TTC549 (cell line): ENCODE measurements at regions not wholly inside any gene's neighbourhood (a gene's known extent, or its start where the extent isn't known, plus 50 kb on each side); places are given as distances from the start of the nearest gene placed in this dataset.

Source experiments
- FAIRE-seq: peaks from 2 replicates; lab custom pipeline; 2012; peaks lifted over from hg19 to GRCh38; lab: Jason Lieb, UNC

GRCh38 chrX:109843963-109844751 is 111.1 kb upstream of the ACSL4 start:
- no peak for FAIRE-seq

GRCh38 chrX:109844986-109845385 is 111.9 kb upstream of the ACSL4 start:
- no peak for FAIRE-seq

DNA sequence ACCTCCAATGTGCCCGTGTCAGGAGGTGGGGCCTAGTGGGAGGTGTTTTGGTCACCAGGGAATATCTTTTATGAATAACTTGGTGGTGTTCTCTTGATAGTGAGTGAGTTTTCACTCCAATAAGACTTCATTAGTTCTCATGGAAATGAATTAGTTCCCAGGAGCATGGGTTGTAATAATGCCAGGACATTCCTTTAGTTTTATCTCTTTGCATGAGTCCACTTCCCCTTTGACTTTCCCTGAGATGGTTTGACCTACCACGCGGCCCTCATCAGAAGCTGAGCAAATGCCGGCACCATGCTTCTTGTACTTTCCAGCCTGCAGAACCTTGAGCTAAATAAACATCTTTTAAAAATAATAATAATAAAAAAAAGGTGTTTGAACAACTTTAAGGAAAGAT is 112.9 kb upstream of the ACSL4 start:
- no peak for FAIRE-seq

- no peak for FAIRE-seq
Observed at GRCh38 chrX:109847257-109848187, 114.5 kb upstream of the ACSL4 start.

DNA sequence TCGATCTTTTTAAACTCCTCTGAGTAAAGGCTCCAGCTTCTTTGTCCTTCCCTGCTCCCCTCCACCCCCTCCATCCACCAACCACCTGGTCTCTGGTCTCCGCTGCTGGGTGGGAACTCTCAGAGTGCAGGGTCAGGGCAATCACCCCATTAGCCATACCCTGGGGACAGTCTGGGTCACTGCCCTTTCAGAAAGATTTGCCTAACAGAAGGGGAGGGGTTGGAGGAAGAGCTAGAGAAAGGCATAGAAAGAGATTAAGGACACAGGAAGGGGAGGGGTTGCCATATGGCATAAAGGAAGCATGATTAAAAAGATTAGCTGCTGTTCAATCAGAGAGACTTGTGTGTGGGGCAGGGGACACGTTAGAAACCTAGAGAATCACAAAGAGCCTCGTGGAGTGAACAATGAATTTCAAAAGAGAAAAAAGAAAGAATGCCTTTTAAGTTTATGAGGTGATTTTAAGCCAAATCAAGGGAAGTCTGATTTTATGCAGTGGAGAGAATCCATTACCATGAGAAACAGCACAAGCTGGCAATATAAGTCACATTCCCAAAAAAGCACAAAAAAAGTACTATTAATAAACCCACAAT is 115.5 kb upstream of the ACSL4 start:
- no peak for FAIRE-seq

DNA sequence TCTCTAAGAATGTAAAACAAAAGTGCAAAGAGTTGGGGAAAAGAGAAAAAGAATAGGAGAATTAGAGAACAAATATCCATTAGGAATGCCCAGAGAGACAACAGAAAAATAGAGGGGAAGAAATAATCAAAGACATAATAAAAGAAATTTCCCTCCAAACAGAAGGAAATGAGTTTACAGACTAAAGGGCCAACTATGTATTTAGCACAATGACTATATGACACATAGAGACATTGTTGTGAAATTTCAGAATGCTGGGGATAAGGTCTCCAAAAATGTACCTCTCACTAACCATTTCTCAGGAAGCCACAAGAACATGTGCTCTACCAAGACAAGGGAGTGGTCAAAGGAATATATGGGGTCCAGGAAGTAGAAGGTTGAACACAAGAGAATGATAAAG is 121.0 kb upstream of the ACSL4 start:
- FAIRE-seq: no peak

DNA sequence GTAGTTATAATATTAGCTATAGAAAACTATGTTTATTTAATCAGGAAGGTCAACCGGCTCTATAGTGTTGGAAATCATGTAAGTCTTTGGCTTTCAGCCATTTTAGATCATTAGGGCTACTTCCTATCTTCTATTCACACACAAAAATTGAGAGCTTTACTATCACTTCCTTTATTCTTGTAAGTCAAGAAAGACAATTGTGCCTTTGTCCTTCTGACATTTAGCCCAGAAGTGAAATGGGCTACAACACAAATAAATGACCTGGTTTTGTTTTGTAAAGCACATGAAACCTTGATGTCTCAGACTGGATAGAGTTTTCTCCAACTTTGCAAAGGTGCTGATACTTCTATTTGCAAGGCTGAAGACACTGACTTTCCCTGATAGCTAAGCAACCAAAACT is 122.4 kb upstream of the ACSL4 start:
- FAIRE-seq: no peak

DNA sequence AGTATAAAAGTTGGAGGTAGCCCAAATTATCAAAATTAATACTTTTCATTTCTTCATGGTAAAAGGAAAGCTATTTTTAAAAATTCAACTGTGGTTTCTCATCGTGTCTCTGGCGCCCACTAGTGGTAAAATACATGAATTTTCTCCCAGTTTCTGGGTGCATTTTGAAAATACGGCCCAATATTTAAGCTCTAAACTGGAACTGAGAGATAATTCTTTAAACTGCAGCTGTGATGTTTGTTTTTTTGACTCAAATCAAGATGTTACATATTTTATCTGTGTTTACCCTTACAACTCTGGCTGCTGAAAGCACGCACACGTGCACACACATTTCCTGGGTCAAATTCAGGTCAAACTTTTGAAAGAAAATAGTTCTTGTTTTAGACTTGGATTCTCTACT is 123.9 kb upstream of the ACSL4 start:
- FAIRE-seq: no peak

DNA sequence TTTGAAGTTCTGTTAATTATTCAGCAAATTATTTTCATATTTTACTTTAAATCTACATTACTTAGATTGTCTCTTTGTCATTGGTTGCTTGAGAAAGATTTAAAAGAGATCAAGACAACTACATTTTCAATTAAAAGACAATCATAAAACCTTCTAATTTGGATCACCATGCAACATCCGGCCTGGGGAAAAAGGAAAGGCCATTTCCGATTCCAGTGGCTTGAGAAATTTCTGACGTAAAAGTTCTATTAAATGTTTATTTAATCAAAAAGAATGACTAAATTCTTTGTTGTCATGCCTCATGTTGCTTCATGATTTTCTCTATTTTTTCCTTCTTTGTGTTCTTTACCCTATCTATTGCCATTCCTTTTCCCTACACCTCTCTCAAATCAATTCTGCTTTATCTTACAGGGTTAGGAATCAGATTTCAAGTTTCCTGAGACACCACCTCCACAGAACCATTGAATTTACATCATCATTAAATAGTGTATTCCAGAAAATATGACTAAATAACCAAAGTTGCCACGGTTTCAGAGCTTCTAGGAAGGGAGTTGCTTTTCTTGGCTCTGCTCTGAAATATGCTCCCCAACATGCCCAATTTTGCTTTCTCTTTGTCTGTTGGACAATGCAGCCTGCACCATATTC is 124.6 kb upstream of the ACSL4 start:
- FAIRE-seq: no peak

DNA sequence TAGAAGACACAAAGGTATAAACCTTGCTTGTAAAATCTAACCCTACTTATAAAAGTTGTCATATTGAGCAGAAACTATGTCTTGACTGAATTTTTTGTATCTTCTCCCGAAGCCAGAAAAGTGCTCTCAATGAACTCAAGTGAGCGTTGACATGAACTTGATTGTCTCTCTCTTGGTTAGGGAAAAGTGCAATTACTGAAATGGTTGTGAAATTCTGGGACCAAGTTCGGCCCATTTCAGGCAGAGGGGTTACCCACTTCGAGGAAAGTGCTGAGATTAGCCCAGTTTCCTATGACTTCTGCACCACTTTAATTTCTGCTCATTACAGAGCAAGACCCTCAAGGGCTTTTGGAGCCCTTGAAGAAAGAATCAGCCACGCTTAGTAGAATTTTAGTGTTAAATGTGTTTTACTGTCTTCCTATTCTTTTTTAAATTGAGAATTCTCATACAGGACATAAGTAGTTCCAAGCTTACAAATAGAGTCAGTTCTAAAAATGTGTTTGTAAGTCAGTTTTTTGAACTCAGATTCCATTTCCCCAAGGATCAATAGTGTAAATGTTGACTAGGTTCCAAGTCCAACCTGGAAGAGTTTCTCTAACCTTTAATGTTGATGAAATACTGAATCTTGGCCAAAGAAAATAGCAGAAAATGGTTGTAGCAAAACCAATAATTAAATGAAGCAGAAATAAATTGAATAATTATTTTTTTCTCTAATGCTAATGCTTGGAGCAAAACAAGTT is 125.7 kb upstream of the ACSL4 start:
- FAIRE-seq: no peak

- no peak for FAIRE-seq
Observed at GRCh38 chrX:109859651-109860050, 126.6 kb upstream of the ACSL4 start.

- no peak for FAIRE-seq
Observed at GRCh38 chrX:109862433-109862832, 129.4 kb upstream of the ACSL4 start.

DNA sequence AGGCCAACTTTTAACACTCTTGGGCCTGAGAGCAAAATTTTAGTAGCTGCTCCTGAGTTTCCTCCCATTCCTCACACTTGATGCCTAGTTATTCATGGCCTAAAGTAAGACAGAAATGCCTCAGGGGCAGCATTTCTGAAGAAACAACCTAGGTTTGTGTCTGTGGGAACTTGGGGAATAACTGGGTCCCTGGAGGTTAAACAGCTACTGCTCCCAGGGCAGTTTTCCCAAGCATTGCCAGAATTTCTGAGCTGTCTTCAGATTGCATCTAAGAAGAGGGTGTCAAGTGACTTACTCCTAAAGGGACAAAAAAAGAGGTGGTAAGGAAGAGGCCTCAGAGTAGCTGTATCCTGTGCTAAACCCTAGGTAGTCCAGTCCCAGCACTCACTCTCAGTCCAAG is 130.8 kb upstream of the ACSL4 start:
- FAIRE-seq: no peak

- no peak for FAIRE-seq
Observed at GRCh38 chrX:109871121-109871888, 131.6 kb upstream of the TMEM164 start.

GRCh38 chrX:109872021-109872732 is 130.7 kb upstream of the TMEM164 start:
- FAIRE-seq: no peak

- FAIRE-seq: no peak
Observed at GRCh38 chrX:109873574-109873973, 129.3 kb upstream of the TMEM164 start.

GRCh38 chrX:109873983-109874382 is 128.9 kb upstream of the TMEM164 start:
- no peak for FAIRE-seq

DNA sequence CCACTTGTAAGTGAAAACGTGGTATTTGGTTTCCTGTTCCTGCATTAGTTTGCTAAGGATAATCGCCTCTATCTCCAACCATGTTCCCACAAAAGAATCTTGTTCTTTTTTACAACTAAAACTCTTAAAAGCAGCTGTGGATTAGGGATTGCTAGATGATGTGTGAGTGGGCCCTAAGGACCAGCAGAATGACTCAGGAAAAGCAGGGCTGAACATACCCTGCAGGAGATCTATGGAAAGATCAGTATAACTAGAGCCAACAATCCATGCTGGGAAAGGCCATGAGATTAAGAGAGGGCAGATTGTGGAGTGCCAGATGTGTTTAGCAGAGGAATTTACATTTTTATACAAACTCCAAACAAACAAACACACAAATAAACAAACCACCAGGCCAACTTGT is 128.4 kb upstream of the TMEM164 start:
- no peak for FAIRE-seq

DNA sequence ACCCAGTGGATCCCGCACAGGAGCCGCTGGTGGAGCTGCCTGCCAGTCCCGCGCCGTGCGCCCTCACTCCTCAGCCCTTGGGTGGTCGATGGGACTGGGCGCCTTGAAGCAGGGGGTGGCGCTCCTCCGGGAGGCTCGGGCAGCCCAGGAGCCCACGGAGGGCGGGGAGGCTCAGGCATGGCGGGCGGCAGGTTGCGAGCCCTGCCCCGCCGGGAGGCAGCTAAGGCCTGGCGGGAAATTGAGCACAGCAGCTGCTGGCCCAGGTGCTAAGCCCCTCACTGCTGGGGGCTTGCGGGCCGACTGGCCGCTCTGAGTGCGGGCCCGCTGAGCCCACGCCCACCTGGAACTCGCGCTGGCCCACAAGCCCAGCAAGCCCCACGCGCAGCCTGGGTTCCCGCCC is 127.1 kb upstream of the TMEM164 start:
- FAIRE-seq: no peak

GRCh38 chrX:109878236-109878635 is 124.7 kb upstream of the TMEM164 start:
- FAIRE-seq: no peak
